ENCODE measurements at regions not wholly inside any gene's neighbourhood (a gene's known extent, or its start where the extent isn't known, plus 50 kb on each side); places are given as distances from the start of the nearest gene placed in this dataset.

GRCh38 chr4:138553001-138553845 lies 311.1 kb upstream of the SLC7A11 start:
- Mint-ChIP-seq H3K4me3 (no peak overlapping the region), H3K27ac (no peak overlapping the region), H3K27me3 (no peaks in the 10 kb centered on the region), H3K36me3 (ENCODE audit: low read depth) (no peaks in the 10 kb centered on the region), H3K4me1 (no peaks in the 10 kb centered on the region), H3K9me3 (peaks cover 2% of the 10 kb centered on the region)
- no peak for ATAC-seq (ENCODE audit: low read depth)
- ChIA-PET CTCF (no interaction called here), POLR2A (no interaction called here)
- TF ChIP-seq, protein P1, sequence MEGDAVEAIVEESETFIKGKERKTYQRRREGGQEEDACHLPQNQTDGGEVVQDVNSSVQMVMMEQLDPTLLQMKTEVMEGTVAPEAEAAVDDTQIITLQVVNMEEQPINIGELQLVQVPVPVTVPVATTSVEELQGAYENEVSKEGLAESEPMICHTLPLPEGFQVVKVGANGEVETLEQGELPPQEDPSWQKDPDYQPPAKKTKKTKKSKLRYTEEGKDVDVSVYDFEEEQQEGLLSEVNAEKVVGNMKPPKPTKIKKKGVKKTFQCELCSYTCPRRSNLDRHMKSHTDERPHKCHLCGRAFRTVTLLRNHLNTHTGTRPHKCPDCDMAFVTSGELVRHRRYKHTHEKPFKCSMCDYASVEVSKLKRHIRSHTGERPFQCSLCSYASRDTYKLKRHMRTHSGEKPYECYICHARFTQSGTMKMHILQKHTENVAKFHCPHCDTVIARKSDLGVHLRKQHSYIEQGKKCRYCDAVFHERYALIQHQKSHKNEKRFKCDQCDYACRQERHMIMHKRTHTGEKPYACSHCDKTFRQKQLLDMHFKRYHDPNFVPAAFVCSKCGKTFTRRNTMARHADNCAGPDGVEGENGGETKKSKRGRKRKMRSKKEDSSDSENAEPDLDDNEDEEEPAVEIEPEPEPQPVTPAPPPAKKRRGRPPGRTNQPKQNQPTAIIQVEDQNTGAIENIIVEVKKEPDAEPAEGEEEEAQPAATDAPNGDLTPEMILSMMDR (IDR thresholded peaks at IDR 0.05): no peak
- intact Hi-C loops (cut with micrococcal nuclease): no loop called here
- DNase-seq: no peak

DNA sequence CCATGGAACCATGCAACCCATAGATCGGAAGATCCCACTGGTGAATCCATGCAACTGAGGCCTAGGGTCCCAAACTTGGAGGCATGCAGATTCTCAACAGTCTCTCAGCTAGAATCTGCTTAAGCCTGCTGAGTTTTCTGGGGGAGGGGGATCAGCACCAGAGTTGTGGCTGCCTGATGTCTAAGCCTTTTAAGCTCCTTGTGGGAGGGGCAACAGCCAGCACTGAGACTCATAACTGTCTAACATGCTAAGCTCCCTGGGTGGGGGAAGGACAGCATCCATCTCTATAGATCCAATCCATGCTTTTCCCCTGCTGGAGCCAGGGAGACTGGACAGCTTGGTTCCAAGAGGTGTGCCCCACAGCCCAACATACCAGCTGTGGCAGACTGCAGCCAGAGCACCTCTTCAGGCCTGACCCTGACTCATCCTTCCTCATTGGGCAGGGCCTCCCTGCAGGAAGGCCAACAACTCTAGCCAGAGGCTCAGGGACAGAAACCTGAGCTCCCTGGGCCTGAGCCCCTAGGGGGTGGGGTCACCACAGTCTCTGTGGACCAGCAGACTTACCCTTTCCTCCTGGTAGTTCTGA lies 300.1 kb upstream of the SLC7A11 start:
- H3K27me3 Mint-ChIP-seq: no peaks in the 10 kb centered on the region
- H3K4me1 Mint-ChIP-seq: no peaks in the 10 kb centered on the region
- H3K27ac Mint-ChIP-seq: no peak overlapping the region
- TF ChIP-seq, protein P1 (IDR thresholded peaks at IDR 0.05): no peak
- CTCF ChIA-PET: no interaction called here
- DNase-seq (no peak), ATAC-seq (ENCODE audit: low read depth) (no peak)
- no peaks in the 10 kb centered on the region for H3K36me3 Mint-ChIP-seq (ENCODE audit: low read depth)
- H3K4me3 Mint-ChIP-seq: no peak overlapping the region
- POLR2A ChIA-PET: no interaction called here
- H3K9me3 Mint-ChIP-seq: peaks cover 5% of the 10 kb centered on the region
- intact Hi-C loops (cut with micrococcal nuclease): no loop called here

- Mint-ChIP-seq H3K36me3 (ENCODE audit: low read depth) (no peaks in the 10 kb centered on the region), H3K27me3 (no peaks in the 10 kb centered on the region), H3K4me3 (no peak overlapping the region), H3K27ac (no peak overlapping the region), H3K4me1 (no peaks in the 10 kb centered on the region), H3K9me3 (peaks cover 6% of the 10 kb centered on the region)
- ATAC-seq (ENCODE audit: low read depth): no peak
- ChIA-PET POLR2A (no interaction called here), CTCF (no interaction called here)
- TF ChIP-seq, protein P1 (IDR thresholded peaks at IDR 0.05): no peak
- DNase-seq: no peak
- intact Hi-C loops (cut with micrococcal nuclease): no loop called here
These were observed 298.1 kb upstream of the SLC7A11 start for GRCh38 chr4:138540056-138540800.

GRCh38 chr4:138538743-138539142 lies 296.6 kb upstream of the SLC7A11 start:
- Mint-ChIP-seq H3K36me3 (ENCODE audit: low read depth) (no peaks in the 10 kb centered on the region), H3K9me3 (peaks cover 3% of the 10 kb centered on the region), H3K27me3 (no peaks in the 10 kb centered on the region), H3K4me1 (no peaks in the 10 kb centered on the region), H3K4me3 (no peak overlapping the region), H3K27ac (no peak overlapping the region)
- DNase-seq (no peak), ATAC-seq (ENCODE audit: low read depth) (no peak)
- ChIA-PET POLR2A (no interaction called here), CTCF (no interaction called here)
- intact Hi-C loops (cut with micrococcal nuclease): no loop called here
- TF ChIP-seq, protein P1 (IDR thresholded peaks at IDR 0.05): no peak

Data from activated B cell treated with CpG ODN at 0.5 μM for 24 hours (primary cell).